ENCODE measurements at regions not wholly inside any gene's neighbourhood (a gene's known extent, or its start where the extent isn't known, plus 50 kb on each side); places are given as distances from the start of the nearest gene placed in this dataset.

GRCh38 chr6:139485742-139486475 is 111.5 kb upstream of the CITED2 start:
- no peaks in the 10 kb centered on the region for H3K9me3 ChIP-seq
- H3K4me3 ChIP-seq = no peak overlapping the region
- DNase-seq = peak; percentile 24
- intact Hi-C loops (cut with DNase I; ENCODE audit: low total_unique reads) = no loop called here
- 62 to 70% methylated on average over 5 of the region's 5 CpGs for WGBS, 2 donors
- no peak overlapping the region for H3K27ac ChIP-seq
- peaks cover 9% of the 10 kb centered on the region for H3K4me1 ChIP-seq
- TF ChIP-seq CTCF (IDR thresholded peaks at IDR 0.05) (no peak), POLR2A (IDR thresholded peaks at IDR 0.05) (no peak)
- H3K27me3 ChIP-seq = no peaks in the 10 kb centered on the region
- no peaks in the 10 kb centered on the region for H3K36me3 ChIP-seq (ENCODE audit: low read depth, missing control alignments)

GRCh38 chr6:139485185-139485584 is 110.7 kb upstream of the CITED2 start:
- no peak for TF ChIP-seq POLR2A (IDR thresholded peaks at IDR 0.05)
- no peak for TF ChIP-seq CTCF (IDR thresholded peaks at IDR 0.05)
- H3K27me3 ChIP-seq = no peaks in the 10 kb centered on the region
- whole genome bisulfite sequencing, 2 donors = 73 to 76% methylated on average over 2 of the region's 2 CpGs
- H3K36me3 ChIP-seq (ENCODE audit: low read depth, missing control alignments) = no peaks in the 10 kb centered on the region
- no peaks in the 10 kb centered on the region for H3K9me3 ChIP-seq
- no peak overlapping the region for H3K4me3 ChIP-seq
- intact Hi-C loops (cut with DNase I; ENCODE audit: low total_unique reads) = no loop called here
- DNase-seq = no peak
- peaks cover 9% of the 10 kb centered on the region for H3K4me1 ChIP-seq
- no peak overlapping the region for H3K27ac ChIP-seq

GRCh38 chr6:139483079-139483478 is 108.6 kb upstream of the CITED2 start:
- H3K4me3 ChIP-seq = no peak overlapping the region
- no peaks in the 10 kb centered on the region for H3K9me3 ChIP-seq
- H3K27me3 ChIP-seq = no peaks in the 10 kb centered on the region
- intact Hi-C loops (cut with DNase I; ENCODE audit: low total_unique reads) = no loop called here
- no peak overlapping the region for H3K27ac ChIP-seq
- no peaks in the 10 kb centered on the region for H3K36me3 ChIP-seq (ENCODE audit: low read depth, missing control alignments)
- no peak for DNase-seq
- TF ChIP-seq POLR2A (IDR thresholded peaks at IDR 0.05) (no peak), CTCF (IDR thresholded peaks at IDR 0.05) (no peak)
- peaks cover 9% of the 10 kb centered on the region for H3K4me1 ChIP-seq
- WGBS, 2 donors = 87 to 90% methylated on average over 8 of the region's 8 CpGs

GRCh38 chr6:139482287-139482686 is 107.8 kb upstream of the CITED2 start:
- H3K4me3 ChIP-seq = no peak overlapping the region
- no peak overlapping the region for H3K27ac ChIP-seq
- no peaks in the 10 kb centered on the region for H3K27me3 ChIP-seq
- no peak for DNase-seq
- intact Hi-C loops (cut with DNase I; ENCODE audit: low total_unique reads) = no loop called here
- H3K9me3 ChIP-seq = no peaks in the 10 kb centered on the region
- no peaks in the 10 kb centered on the region for H3K36me3 ChIP-seq (ENCODE audit: low read depth, missing control alignments)
- peaks cover 9% of the 10 kb centered on the region for H3K4me1 ChIP-seq
- no peak for TF ChIP-seq CTCF (IDR thresholded peaks at IDR 0.05)
- TF ChIP-seq POLR2A (IDR thresholded peaks at IDR 0.05) = no peak
- WGBS, 2 donors = 40 to 41% methylated on average over 3 of the region's 3 CpGs
